HepG2 (cell line): ENCODE measurements at regions not wholly inside any gene's neighbourhood (a gene's known extent, or its start where the extent isn't known, plus 50 kb on each side); places are given as distances from the start of the nearest gene placed in this dataset.

ENCODE experiments used
- AKAP8 ChIP-seq: sonication (generic); formaldehyde crosslinking; IDR thresholded peaks from 2 replicates; pipeline ENCODE4 v1.5.1; 2020; ENCODE audit warnings: mild to moderate bottlenecking, missing genetic modification reagents
- CHD4 ChIP-seq: fragments of 200-600 bp; sonication (generic); IDR thresholded peaks from 2 replicates; pipeline ENCODE4 v1.7.0; 2017; ENCODE audit warnings: mild to moderate bottlenecking, low read length, borderline replicate concordance
- FLYWCH1 ChIP-seq: sonication (generic); formaldehyde crosslinking; IDR thresholded peaks from 2 replicates; pipeline ENCODE4 v1.8.1; 2023; ENCODE audit warnings: mild to moderate bottlenecking, missing genetic modification reagents
- FOSL2 ChIP-seq: sonication (generic); formaldehyde crosslinking; IDR thresholded peaks from 2 replicates; pipeline ENCODE4 v1.4.0; 2020; ENCODE audit warnings: missing genetic modification reagents
- HNRNPK ChIP-seq: fragments of 200-400 bp; formaldehyde crosslinking; IDR thresholded peaks from 2 replicates; pipeline ENCODE4 v1.6.1; 2018; ENCODE audit warnings: low read length, low read depth, moderate library complexity, mild to moderate bottlenecking; ENCODE audit not compliant: poor library complexity, severe bottlenecking
- HOMEZ ChIP-seq: IDR thresholded peaks from 2 replicates; pipeline ENCODE4 v1.6.1; 2016; ENCODE audit warnings: low read depth
- KAT2B ChIP-seq: fragments of 150-350 bp; IDR thresholded peaks from 2 replicates; pipeline ENCODE4 v1.6.1; 2014; ENCODE audit warnings: low read depth, low read length, borderline replicate concordance
- KDM2A ChIP-seq: sonication (generic); formaldehyde crosslinking; IDR thresholded peaks from 2 replicates; pipeline ENCODE4 v1.4.0; 2020; ENCODE audit warnings: low read depth, missing genetic modification reagents, borderline replicate concordance
- KLF13 ChIP-seq: sonication (generic); formaldehyde crosslinking; IDR thresholded peaks from 2 replicates; pipeline ENCODE4 v1.4.0; 2020; ENCODE audit warnings: mild to moderate bottlenecking, missing genetic modification reagents
- NCOA1 ChIP-seq: sonication (generic); formaldehyde crosslinking; IDR thresholded peaks from 2 replicates; pipeline ENCODE4 v1.9.0; 2021; ENCODE audit warnings: missing genetic modification reagents
- PCBP1 ChIP-seq: fragments of 200-400 bp; formaldehyde crosslinking; IDR thresholded peaks from 2 replicates; pipeline ENCODE4 v1.6.1; 2017; ENCODE audit warnings: mild to moderate bottlenecking, low read depth, low read length, borderline replicate concordance
- RCOR2 ChIP-seq: IDR thresholded peaks from 2 replicates; pipeline ENCODE4 v1.6.1; 2016; ENCODE audit warnings: missing biosample characterization, missing genetic modification reagents
- RERE ChIP-seq: IDR thresholded peaks from 2 replicates; pipeline ENCODE4 v1.6.1; 2016; ENCODE audit warnings: low read depth, missing genetic modification reagents, missing compliant biosample characterization
- SMAD1 ChIP-seq: sonication (generic); formaldehyde crosslinking; IDR thresholded peaks from 2 replicates; pipeline ENCODE4 v1.4.0; 2020; ENCODE audit warnings: missing genetic modification reagents, low read depth, mild to moderate bottlenecking, borderline replicate concordance
- TAF1 ChIP-seq: sonication (generic); formaldehyde crosslinking; IDR thresholded peaks from 2 replicates; pipeline ENCODE4 v1.4.0; 2020; ENCODE audit warnings: missing genetic modification reagents
- TBX3 ChIP-seq: fragments of 450-650 bp; IDR thresholded peaks from 2 replicates; pipeline ENCODE4 v1.6.1; 2017; ENCODE audit warnings: antibody characterized with exemption, mild to moderate bottlenecking, inconsistent platforms, borderline replicate concordance
- ZFP82 ChIP-seq: sonication (generic); formaldehyde crosslinking; IDR thresholded peaks from 2 replicates; pipeline ENCODE4 v1.5.1; 2020; ENCODE audit warnings: mild to moderate bottlenecking, missing genetic modification reagents, borderline replicate concordance
- ZMYM2 ChIP-seq: sonication (generic); formaldehyde crosslinking; IDR thresholded peaks from 2 replicates; pipeline ENCODE4 v1.8.0; 2022; ENCODE audit warnings: mild to moderate bottlenecking, missing genetic modification reagents
- ZNF10 ChIP-seq: sonication (generic); formaldehyde crosslinking; IDR thresholded peaks from 2 replicates; pipeline ENCODE4 v1.4.0; 2020; ENCODE audit warnings: mild to moderate bottlenecking, low read depth, missing genetic modification reagents, borderline replicate concordance
- ZNF777 ChIP-seq: sonication (generic); formaldehyde crosslinking; IDR thresholded peaks from 2 replicates; pipeline ENCODE4 v1.4.0; 2020; ENCODE audit warnings: missing genetic modification reagents
- TF ChIP-seq, protein P1 (sequence below): sonication (generic); formaldehyde crosslinking; IDR thresholded peaks from 2 replicates; pipeline ENCODE4 v1.5.0; 2020; ENCODE audit warnings: mild to moderate bottlenecking, low read depth, missing genetic modification reagents, borderline replicate concordance
- TF ChIP-seq, protein P2 (sequence below): sonication (generic); formaldehyde crosslinking; IDR thresholded peaks from 2 replicates; pipeline ENCODE4 v1.9.0; 2022; ENCODE audit warnings: low read depth, missing genetic modification reagents

- TF ChIP-seq ZFP82 (CRISPR knock-in tag) (no peak), KAT2B (peak; percentile 28; the same call in 1 of the 2 replicates), FOSL2 (CRISPR knock-in tag) (peak; percentile 47; the same call in 1 of the 2 replicates), TAF1 (CRISPR knock-in tag) (0 out of 2 replicates have a peak, but pooled peaks have one; percentile 16), PCBP1 (no peak), KLF13 (CRISPR knock-in tag) (no peak), ZNF10 (no peak), ZNF777 (CRISPR knock-in tag) (peak; percentile 94), AKAP8 (peak; percentile 19; the same call in 1 of the 2 replicates), CHD4 (peak; percentile 79; the same call in 1 of the 2 replicates), TBX3 (no peak), RCOR2 (0 out of 2 replicates have a peak, but pooled peaks have one; percentile 29), SMAD1 (CRISPR knock-in tag) (no peak), HNRNPK (no peak), RERE (CRISPR knock-in tag) (no peak), FLYWCH1 (CRISPR knock-in tag) (no peak), HOMEZ (CRISPR knock-in tag) (no peak), NCOA1 (CRISPR knock-in tag) (no peak), KDM2A (CRISPR knock-in tag) (peak; percentile 44; the same call in 1 of the 2 replicates), ZMYM2 (CRISPR knock-in tag) (peak; percentile 81; the same call in 1 of the 2 replicates)
- TF ChIP-seq, protein P1, sequence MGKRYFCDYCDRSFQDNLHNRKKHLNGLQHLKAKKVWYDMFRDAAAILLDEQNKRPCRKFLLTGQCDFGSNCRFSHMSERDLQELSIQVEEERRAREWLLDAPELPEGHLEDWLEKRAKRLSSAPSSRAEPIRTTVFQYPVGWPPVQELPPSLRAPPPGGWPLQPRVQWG (CRISPR knock-in tag), result no peak
- TF ChIP-seq, protein P2, sequence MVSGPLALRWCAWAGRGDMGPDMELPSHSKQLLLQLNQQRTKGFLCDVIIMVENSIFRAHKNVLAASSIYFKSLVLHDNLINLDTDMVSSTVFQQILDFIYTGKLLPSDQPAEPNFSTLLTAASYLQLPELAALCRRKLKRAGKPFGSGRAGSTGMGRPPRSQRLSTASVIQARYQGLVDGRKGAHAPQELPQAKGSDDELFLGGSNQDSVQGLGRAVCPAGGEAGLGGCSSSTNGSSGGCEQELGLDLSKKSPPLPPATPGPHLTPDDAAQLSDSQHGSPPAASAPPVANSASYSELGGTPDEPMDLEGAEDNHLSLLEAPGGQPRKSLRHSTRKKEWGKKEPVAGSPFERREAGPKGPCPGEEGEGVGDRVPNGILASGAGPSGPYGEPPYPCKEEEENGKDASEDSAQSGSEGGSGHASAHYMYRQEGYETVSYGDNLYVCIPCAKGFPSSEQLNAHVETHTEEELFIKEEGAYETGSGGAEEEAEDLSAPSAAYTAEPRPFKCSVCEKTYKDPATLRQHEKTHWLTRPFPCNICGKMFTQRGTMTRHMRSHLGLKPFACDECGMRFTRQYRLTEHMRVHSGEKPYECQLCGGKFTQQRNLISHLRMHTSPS (CRISPR knock-in tag), result no peak
These were observed 166.2 kb downstream of the TRIM27 start (continued) for GRCh38 chr6:28757429-28758045.
